ENCODE measurements at regions not wholly inside any gene's neighbourhood (a gene's known extent, or its start where the extent isn't known, plus 50 kb on each side); places are given as distances from the start of the nearest gene placed in this dataset.
"Not testable (repeated sequence)": the region's sequence is repeated elsewhere in the genome, so short reads cannot be mapped to it uniquely, and the experiment has no call there.

DNA sequence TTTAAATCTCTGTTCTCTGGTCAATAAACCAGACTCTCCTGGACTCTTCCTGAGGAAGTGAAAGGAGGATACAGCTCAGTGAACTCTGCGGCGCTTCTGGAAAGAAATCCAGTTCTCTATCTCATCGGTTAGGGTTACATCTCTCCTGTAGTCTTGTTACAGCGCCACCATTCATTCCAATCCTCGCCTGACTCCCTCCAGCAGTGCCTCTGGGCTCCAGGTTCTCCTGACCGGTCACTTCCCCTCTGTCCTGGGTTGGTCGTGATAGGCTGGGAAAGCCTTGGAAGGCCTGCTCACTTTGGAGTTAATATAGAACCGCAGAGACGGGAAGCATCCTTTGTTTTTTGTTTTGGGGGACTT lies 97.0 kb upstream of the STOX2 start:
- in situ Hi-C loops (cut with HindIII; ENCODE audit: low sequenced_read_pairs), result no loop called here
- DNase-seq (ENCODE audit: low spot score), result no peak

DNA sequence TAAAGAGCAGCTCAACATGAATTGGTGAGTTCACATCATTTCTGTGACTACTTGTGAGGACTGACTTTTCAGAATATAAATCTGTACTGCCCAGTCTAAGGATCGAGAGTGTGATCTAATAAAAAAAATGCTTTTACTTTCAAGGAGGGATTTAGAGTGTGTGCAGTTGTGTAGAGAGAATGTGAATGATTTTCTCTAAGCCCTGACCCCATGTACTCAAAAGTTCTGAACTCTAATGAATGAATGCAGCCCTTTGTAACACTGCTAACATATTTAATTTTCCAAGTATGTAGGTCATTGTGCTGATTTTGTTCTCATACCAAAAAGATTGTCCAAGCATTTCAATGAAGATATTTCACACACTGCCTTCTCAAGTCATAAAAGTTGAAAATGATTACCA lies 92.5 kb upstream of the STOX2 start:
- in situ Hi-C loops (cut with HindIII; ENCODE audit: low sequenced_read_pairs), result no loop called here
- no peak for DNase-seq (ENCODE audit: low spot score)

DNA sequence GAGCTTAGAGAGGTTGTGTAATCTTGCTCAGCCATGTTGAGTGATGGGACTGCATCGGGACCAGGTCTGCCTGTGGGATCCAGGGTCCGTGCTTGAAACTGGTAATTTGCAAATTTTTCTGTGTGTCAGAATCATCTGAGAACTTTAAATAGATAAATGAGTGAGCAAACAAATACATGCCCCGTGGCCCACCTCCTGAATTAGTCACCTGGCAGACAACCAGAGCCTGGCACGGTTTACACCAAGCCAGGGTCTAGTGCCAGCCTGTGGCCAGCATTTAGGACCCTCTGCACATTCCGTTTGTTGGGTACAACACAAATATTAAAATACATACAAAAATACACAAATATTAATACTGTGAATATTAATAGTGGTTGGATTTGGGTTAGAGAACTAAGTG lies 90.6 kb upstream of the STOX2 start:
- in situ Hi-C loops (cut with HindIII; ENCODE audit: low sequenced_read_pairs), result no loop called here
- no peak for DNase-seq (ENCODE audit: low spot score)

DNA sequence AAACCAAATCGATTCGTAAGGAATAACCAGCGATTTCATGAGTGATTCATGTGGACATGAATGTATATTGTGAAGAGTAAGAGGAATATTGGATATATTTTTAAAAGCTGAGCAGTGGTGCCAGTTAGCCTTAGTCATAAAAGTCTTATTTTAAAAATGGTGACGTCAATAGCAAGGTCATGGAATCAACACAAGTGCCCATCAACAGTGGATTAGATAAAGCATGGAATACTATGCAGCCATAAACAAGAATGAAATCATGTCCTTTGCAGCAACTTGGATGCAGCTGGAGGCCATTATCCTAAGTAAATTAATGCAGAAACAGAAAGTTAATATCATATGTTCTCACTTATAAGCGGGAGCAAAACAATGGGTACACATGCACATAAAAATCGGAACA lies 89.0 kb upstream of the STOX2 start:
- in situ Hi-C loops (cut with HindIII; ENCODE audit: low sequenced_read_pairs), result no loop called here

DNA sequence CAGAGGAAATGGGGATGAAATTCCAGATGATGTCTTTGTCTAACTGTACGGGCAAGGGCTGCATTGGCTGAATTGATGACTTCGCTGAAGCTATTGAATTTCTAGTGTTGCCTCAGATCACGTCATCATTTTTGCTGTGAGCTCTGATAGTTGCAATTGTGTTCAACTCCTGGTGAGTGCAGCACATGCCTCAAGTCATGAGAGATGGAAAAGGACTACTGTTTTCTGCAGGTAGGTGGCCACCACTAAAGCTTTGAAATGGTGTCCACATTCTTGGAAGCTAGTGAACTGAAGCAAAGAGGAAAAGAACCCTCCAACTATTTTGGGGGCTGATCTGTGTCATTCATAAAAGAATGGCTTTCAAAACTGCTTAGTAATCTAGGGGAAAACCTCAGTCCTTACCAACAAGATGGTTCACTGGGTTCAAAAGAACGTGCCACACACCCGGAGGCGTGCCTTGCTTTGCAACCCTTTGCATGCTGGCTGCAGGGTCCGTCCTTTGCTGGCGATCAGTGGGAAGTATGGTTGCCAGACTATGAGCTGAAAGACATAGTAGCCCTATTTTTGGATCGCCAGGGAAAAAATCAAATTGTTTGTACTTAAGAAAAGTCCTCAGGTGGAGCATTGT lies 88.1 kb upstream of the STOX2 start:
- in situ Hi-C loops (cut with HindIII; ENCODE audit: low sequenced_read_pairs), result no loop called here
- DNase-seq (ENCODE audit: low spot score), result no peak

More for the DNA sequence above, 89.0 kb upstream of the STOX2 start:
- DNase-seq (ENCODE audit: low spot score), result no peak

DNA sequence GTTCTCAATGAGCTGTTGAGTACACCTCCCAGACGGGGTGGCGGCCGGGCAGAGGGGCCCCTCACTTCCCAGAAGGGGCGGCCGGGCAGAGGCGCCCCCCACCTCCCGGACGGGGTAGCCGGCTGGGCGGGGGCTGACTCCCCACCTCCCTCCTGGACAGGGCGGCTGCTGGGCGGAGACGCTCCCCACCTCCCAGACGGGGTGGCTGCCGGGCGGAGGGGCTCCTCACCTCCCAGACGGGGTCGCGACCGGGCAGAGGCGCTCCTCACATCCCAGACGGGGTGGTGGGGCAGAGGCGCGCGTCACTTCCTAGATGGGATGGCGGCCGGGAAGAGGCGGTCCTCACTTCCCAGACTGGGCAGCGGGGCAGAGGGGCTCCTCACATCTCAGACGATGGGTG lies 86.5 kb upstream of the STOX2 start:
- in situ Hi-C loops (cut with HindIII; ENCODE audit: low sequenced_read_pairs); DNase-seq (ENCODE audit: low spot score): not testable (repeated sequence)

DNA sequence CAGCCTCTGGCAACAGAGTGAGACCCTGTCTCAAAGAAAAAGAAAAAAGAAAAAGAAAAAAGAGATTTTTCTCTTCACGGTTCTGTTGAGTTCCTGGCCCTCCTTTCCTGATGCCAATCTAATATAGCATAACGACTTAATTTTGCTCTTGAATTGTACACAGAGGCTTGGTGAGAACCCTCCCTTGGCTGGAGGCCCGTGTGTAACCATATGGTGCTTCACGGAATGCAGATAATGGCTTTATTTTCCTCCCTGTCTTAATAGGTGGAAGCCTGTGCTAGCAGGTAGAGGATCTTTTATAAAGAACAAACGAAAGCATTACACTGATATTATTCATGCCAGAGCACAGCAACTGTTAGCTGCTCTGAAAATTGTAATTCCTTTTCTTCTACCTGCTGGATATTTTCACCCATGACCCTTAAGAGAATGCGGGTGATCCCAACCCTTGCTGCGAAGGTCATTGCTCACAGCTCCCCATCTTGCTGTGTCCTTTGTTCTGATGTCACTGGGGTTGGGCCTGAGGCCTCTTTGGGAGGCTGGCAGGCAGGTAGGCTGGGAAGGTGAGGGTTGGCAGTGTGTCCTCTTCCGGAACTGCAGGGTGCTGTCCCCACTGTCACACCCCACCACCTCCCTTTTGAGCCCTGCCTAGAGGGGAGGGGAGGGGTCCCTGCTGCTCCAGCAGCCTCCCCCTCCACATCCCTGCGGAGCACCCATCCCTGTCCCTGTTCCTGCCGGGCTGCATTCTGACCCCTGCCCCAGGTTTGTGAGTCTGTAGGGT lies 83.8 kb upstream of the STOX2 start:
- in situ Hi-C loops (cut with HindIII; ENCODE audit: low sequenced_read_pairs), result no loop called here

DNA sequence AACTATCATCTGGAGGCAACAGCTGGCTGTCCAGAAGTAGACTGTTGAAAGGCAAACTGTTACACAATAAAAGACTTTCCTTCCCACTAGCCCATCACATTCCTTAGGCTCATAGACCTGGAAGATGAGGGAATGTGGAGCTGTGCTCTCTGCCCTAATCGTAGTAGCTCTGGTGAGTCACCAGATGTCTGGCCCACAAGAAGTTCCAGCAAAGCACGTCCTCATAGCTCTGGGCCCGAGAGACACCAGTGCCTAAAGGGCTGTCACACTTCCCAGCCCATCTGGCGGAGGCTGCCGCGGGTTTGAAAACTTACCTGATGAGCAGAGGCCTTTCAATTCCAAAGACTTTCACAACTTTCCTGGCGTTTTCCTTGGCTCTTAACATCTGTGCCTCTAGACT lies 81.7 kb upstream of the STOX2 start:
- in situ Hi-C loops (cut with HindIII; ENCODE audit: low sequenced_read_pairs), result no loop called here
- no peak for DNase-seq (ENCODE audit: low spot score)

More for the DNA sequence above, 83.8 kb upstream of the STOX2 start:
- peak; percentile 75 for DNase-seq (ENCODE audit: low spot score)

DNA sequence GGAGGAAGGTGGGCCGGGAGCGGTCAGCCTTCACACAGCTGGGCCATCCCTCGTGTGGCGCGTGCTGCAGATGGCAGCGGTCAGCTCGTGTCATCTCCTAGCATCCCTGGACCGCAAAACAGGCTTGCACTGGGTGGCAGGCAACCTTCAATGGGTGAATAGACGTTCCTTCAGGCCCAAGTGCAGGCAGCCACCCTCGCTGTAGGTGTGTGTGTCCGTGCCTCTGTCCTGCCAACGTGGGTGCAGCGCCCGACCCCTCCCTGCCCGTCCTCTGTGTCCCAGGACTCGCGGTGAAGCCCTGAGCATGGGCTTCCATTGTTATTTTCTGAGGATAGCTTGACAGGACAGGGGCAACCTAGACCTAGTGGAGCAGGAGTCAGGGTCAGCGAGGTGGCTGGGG lies 79.8 kb upstream of the STOX2 start:
- DNase-seq (ENCODE audit: low spot score), result no peak
- in situ Hi-C loops (cut with HindIII; ENCODE audit: low sequenced_read_pairs), result loop anchor here (25.0 kb wide), 1 partner anchor 337 kb away; no protein-coding TSS in a partner anchor

DNA sequence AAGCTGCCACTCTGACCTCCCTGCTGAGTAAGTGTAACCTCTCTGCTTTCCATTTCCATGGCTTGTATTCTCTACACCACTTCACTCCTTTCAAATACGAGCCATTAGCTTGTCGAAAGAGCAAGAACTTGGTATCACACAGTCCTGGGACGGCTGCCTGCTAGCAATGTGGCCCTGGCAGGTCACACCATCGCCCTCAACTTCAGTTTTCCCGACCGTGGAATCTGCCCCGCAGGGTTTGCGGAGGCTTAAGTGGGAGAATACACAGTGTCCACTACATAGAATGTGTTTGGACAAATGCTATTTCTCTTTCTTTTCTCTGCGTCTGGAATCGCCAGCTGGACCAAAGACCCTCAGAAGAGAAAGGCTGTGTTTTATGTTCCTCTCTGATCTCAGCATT lies 78.6 kb upstream of the STOX2 start:
- in situ Hi-C loops (cut with HindIII; ENCODE audit: low sequenced_read_pairs), result loop anchor here (25.0 kb wide), 1 partner anchor 336 kb away; no protein-coding TSS in a partner anchor
- DNase-seq (ENCODE audit: low spot score), result no peak

DNA sequence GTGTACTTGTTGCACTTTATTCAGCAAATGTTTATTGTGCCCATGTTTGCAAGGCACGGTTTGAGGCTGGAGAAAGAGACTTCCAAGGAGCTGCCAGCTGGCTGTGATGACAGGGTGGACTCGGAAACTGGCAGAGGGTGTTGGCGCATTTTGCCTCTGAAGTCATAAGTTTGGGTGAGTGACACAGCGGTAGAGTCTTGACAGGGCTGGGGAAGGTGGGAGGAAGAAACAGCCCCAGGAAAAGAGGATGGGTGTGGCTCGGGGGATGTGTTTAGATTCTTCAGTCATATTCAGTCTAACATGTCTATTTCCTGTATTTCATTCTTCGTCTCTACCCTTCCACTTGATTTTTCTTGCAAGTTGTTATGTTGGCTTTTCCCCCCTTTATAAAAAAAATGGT lies 77.0 kb upstream of the STOX2 start:
- DNase-seq (ENCODE audit: low spot score), result no peak
- in situ Hi-C loops (cut with HindIII; ENCODE audit: low sequenced_read_pairs), result loop anchor here (25.0 kb wide), 1 partner anchor 334 kb away; no protein-coding TSS in a partner anchor

DNA sequence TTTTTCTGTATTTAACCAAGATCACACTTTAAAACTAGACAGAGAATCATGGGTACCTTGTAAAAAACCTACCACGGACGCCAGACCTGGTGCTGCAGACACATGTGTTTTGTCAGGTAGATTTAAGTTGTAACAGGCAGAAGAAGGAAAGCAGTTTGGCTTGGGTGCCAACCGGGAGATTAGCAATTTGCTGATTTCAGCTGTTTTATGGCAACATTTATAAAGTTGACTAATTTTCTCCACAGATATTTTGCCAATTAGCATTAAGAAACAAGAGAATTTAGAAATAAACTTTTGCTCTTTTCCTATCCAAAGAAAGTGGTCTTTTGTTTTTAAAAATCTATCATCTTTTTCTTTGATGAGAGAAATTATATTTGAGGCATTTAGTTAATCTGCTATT lies 76.3 kb upstream of the STOX2 start:
- no peak for DNase-seq (ENCODE audit: low spot score)
- in situ Hi-C loops (cut with HindIII; ENCODE audit: low sequenced_read_pairs), result loop anchor here (25.0 kb wide), 1 partner anchor 333 kb away; no protein-coding TSS in a partner anchor

DNA sequence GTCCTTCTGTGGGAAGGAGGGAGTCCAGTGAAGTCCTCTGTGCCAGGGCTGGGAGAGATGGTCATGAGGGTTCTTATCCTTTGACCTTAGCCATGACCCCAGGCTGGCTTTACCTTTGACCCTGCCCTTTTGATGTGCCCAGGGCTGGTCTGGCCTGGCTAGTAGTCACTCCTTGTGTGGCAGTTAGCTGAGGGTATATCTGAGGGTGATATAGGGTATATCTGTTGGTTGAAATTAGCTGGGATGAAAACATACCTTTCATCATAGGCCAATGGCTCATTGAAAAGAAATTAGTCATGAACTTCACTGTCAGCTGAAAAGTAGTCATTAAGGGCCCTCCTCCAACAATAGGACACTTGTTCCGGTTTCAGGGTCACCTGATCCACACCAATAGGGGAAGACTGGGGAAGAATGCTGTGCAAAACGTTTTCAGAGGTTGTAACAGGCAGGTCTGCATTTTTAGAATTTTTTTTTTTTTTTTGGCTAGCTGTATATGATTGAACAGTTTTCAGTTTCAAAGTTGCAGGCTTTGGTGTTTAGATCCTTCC lies 74.6 kb upstream of the STOX2 start:
- in situ Hi-C loops (cut with HindIII; ENCODE audit: low sequenced_read_pairs), result loop anchor here (25.0 kb wide), 1 partner anchor 332 kb away; no protein-coding TSS in a partner anchor
- no peak for DNase-seq (ENCODE audit: low spot score)

DNA sequence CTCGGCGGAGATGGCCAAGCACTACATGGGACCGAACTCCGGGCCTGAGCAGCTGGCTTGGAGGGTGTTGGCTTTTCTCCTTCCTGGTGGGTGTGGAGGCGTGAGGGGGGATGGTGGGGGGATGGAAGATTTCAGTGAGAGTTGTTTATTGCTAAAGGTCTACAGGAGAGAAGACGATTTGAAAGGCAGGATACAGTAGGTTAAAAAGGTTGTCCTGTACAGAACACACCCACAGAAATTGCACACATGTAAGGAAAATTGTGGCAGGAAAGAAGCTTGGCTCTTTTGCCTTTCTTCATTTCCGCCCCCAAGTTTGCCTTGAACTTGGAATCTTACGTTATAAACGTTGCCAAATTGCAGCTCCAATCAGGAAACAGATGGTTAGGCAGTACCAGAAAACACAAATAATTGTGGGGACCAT lies 74.1 kb upstream of the STOX2 start:
- in situ Hi-C loops (cut with HindIII; ENCODE audit: low sequenced_read_pairs), result loop anchor here (25.0 kb wide), 1 partner anchor 331 kb away; no protein-coding TSS in a partner anchor
- no peak for DNase-seq (ENCODE audit: low spot score)

DNA sequence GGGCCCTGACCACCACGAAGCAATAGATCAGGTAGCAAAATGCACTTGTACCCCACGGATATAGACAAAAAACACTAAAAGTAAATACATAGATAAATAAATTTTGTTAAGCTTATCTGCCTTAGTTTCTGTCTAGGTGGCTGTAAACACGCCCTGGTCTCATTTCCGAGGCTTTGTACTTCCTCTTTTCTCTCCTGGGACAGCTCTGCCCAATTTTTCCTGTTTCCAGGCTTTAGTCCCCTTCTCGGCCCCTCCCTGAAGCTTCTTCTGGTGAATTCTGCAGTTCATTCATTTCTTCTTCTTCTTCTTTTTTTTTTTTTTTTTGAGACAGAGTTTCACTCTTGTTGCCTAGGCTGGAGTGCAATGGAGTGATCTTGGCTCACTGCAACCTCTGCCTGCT lies 73.4 kb upstream of the STOX2 start:
- in situ Hi-C loops (cut with HindIII; ENCODE audit: low sequenced_read_pairs), result loop anchor here (25.0 kb wide), 1 partner anchor 331 kb away; no protein-coding TSS in a partner anchor
- DNase-seq (ENCODE audit: low spot score), result no peak

DNA sequence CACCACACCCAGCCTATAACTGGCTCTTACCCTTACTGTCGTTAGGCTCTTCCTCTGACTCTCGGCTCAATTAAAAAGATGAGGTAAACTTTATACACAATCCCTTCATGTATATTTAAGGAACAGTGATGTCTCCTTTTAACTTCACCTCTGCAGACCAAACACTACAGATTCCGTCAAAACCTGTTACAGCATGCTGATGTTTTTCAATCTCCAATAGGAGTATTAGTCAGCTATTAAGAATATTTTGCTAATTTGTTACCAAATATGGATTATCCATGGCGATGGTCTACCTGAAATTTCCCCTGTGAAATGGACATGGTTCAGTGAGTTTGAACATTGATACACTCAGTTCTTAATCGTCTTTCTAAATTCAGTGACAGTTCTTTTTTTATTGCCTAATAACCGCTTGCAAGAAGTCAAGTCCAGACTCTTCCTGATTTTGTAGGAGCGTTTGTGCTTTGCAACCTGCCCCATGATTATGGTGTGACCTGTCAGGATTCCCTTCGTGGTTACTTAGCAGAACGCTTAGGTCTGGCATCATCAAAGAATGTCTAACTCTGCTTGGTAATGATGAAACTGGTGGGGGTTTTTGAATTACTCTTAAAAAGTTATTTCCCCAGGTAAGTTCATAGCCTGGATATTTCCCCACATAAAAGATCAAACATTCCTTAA lies 72.2 kb upstream of the STOX2 start:
- in situ Hi-C loops (cut with HindIII; ENCODE audit: low sequenced_read_pairs), result loop anchor here (25.0 kb wide), 1 partner anchor 329 kb away; no protein-coding TSS in a partner anchor
- DNase-seq (ENCODE audit: low spot score), result no peak

DNA sequence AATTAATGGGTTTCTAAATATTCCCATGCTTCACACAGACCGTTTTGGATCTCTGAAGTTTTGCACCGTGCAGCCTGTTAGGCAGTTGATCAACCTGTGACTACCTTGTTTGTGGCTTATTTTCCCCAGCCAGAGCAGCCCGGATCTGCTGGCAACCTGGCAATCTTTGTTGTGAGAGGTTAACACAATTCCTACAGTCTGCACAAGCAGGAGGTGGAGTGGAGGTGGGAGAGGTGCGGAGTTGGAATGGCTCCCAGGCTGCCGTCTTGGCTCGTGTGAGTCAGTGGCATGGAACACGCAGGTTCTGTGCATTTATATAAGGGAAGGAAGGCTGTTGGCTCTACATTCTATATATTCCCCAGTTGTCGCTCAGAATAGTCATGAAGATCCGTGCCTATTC lies 70.9 kb upstream of the STOX2 start:
- DNase-seq (ENCODE audit: low spot score), result peak; percentile 32
- in situ Hi-C loops (cut with HindIII; ENCODE audit: low sequenced_read_pairs), result loop anchor here (25.0 kb wide), 1 partner anchor 328 kb away; no protein-coding TSS in a partner anchor

DNA sequence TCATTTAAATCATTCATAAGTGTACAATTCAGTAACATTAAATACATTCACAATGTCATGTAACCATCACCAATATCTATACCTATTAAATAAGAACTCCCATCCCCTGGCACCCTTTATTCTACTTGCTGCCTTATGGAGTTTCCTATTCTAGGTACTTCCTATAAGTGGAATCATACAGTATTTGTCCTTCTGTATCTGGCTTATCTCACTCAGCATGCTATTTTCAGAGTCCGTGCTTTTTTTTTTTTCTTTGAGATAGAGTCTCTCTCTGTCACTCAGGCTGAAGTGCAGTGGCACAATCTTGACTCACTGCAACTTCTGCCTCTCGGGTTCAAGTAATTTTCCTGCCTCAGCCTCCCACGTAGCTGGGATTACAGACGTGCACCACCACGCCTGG lies 67.9 kb upstream of the STOX2 start:
- no peak for DNase-seq (ENCODE audit: low spot score)
- in situ Hi-C loops (cut with HindIII; ENCODE audit: low sequenced_read_pairs), result loop anchor here (25.0 kb wide), 1 partner anchor 325 kb away; no protein-coding TSS in a partner anchor

DNA sequence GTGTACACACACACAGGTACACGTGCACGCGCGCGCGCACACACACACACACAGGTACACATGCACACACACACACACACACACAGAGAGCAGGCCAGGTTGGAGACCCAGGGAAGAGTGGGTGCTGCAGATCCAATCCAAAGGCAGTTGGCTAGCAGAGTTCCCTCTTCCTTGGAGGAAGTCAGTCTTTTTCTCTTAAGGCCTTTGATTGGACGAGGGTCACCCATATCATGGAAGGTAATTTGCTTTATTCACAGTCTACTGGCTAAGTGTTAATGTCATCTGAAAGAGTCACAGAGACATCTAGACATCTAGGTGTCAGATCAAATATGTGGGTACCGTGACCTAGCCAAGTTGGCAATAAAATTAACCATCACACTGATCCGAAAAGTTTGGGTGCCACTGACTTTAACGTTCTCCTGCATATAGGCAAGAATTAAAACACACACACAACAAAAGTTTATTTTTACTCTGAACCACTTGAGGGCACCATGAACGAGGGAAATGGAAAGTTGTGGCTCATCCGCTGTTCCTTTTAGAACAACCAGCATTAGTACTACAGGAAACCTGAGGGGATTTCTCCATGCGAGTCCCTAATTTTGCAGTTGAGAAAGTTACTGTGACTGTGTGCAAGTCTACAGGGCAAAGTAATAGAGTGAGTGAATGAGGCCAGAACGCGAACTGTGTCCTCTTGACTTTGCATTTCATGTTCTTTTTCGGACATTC lies 66.0 kb upstream of the STOX2 start:
- no peak for DNase-seq (ENCODE audit: low spot score)
- in situ Hi-C loops (cut with HindIII; ENCODE audit: low sequenced_read_pairs), result loop anchor here (25.0 kb wide), 1 partner anchor 323 kb away; no protein-coding TSS in a partner anchor
